HUES48 (cell line): ENCODE measurements at regions not wholly inside any gene's neighbourhood (a gene's known extent, or its start where the extent isn't known, plus 50 kb on each side); places are given as distances from the start of the nearest gene placed in this dataset.

ENCODE experiments used
- H3K27ac ChIP-seq: one replicate; pipeline ENCODE4 v1.7.0; 2013; ENCODE audit warnings: low read depth, low read length, inconsistent platforms
- H3K27me3 ChIP-seq: 2 replicates; pipeline ENCODE4 v1.6.1; 2013; ENCODE audit warnings: mild to moderate bottlenecking, low read length; ENCODE audit not compliant: control insufficient read depth, insufficient read depth
- H3K36me3 ChIP-seq: 2 replicates; pipeline ENCODE4 v1.6.1; 2013; ENCODE audit warnings: low read length; ENCODE audit not compliant: control insufficient read depth, insufficient read depth
- H3K4me1 ChIP-seq: 2 replicates; pipeline ENCODE4 v1.6.1; 2013; ENCODE audit warnings: mild to moderate bottlenecking, low read length; ENCODE audit not compliant: control insufficient read depth, insufficient read depth
- H3K4me3 ChIP-seq: 2 replicates; pipeline ENCODE4 v1.5.1; 2013; ENCODE audit warnings: mild to moderate bottlenecking, low read depth, low read length
- H3K9ac ChIP-seq: 2 replicates; pipeline ENCODE4 v1.6.1; 2013; ENCODE audit warnings: mild to moderate bottlenecking, low read depth, low read length, moderate library complexity
- H3K9me3 ChIP-seq: 2 replicates; pipeline ENCODE4 v1.6.1; 2013; ENCODE audit warnings: low read length; ENCODE audit not compliant: control insufficient read depth, insufficient read depth

DNA sequence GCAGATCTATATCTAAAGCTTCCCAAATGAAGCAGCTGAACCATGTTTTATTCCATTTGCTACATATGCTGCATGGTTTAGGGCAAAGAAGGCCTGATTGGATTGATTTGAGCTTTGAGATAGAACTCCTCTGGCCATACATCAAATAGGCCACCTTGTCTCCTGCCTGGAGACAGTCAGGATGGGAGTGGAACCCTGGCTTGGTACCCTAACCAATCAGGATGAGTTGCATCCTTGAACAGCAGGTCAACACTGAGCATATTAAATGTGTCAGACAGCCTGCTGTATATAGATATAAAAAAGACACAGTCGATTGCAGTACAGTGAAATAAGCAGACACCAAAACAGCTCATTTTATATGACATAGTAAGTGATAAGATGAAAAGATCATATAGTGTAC is 291.7 kb downstream of the NUAK1 start:
- H3K27me3 ChIP-seq = no peaks in the 10 kb centered on the region
- H3K9ac ChIP-seq = no peak overlapping the region
- no peak overlapping the region for H3K4me3 ChIP-seq
- peaks cover 8% of the 10 kb centered on the region for H3K9me3 ChIP-seq
- H3K36me3 ChIP-seq = no peaks in the 10 kb centered on the region
- no peaks in the 10 kb centered on the region for H3K4me1 ChIP-seq
- no peak overlapping the region for H3K27ac ChIP-seq

DNA sequence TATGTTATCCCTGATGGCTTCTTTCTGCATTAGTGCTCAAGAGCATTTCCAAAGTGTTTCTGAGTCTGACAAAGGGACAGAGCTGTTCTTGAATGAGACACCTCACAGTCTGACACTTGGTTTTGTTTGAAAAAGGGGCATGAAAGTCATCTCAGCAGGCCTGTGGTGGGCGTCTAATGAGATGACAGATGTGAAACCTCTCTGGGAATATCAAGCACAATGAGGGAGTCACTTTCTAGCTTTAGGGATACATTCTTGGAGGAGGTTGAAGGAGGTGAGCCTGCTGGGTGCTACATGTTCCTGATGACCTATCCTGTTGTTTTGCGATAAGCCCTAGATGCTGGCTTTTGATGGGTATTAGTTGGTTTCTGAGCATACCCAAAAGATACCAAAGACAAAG is 290.5 kb downstream of the NUAK1 start:
- Histone ChIP-seq H3K27ac (no peak overlapping the region), H3K9ac (no peak overlapping the region), H3K36me3 (no peaks in the 10 kb centered on the region), H3K9me3 (peaks cover 8% of the 10 kb centered on the region), H3K27me3 (no peaks in the 10 kb centered on the region), H3K4me3 (no peak overlapping the region), H3K4me1 (no peaks in the 10 kb centered on the region)

DNA sequence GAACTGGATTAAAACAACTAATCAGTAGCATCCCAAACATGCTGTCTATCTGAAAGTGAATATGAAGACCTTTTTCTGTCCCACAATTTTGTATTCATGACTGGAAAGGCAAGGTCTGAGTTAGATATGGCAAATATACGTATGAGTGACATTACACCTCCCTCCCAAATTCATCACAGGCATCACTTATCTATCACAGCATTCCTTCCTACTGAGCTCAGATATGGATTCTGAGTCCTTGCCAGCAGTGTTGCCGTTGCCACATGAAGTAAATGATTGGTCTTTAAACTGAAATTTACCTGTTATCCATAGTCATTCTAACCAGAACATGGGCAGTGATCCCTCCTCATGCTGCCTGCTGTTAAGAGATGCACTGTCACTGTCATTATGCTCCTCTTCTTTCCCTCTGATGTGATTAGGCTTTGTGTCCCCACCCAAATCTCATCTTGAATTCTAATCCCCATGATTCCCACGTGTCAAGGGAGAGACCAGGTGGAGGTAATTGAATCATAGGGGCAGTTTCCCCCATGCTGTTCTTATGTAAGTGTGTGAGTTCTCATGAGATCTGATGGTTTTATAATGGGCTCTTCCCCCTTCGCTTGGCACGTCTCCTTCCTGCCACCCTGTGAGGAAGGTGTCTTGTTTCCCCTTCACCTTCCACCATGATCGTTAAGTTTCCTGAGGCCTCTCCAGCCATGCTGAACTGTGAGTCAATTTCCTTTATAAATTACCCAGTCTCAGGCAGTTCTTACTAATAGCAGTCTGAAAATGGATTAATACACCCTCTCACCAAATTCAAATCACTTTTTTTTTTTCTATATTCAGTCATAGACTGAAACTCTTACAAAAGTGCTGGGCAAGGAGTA is 288.4 kb downstream of the NUAK1 start:
- Histone ChIP-seq H3K27me3 (no peaks in the 10 kb centered on the region), H3K27ac (no peak overlapping the region), H3K4me3 (no peak overlapping the region), H3K36me3 (no peaks in the 10 kb centered on the region), H3K9ac (no peak overlapping the region), H3K4me1 (no peaks in the 10 kb centered on the region), H3K9me3 (peaks cover 8% of the 10 kb centered on the region)

DNA sequence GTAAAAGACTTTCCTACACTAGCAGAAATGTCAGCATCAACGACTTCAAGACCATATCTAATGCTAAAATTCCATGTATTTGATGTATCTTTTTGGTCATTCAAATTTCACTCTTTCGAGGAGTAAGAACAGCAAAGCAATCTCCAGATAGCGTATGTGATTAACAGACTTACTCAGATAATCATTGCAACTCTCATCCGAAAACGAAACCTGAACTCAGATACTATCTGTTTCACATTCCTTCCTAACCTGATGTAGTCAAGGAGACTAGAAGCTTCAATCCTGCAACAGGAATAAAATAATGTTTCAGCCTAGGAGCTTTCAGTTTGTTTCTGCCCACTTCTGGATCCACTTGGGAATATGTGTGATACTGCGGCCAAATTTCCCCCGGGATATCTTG is 286.3 kb downstream of the NUAK1 start:
- no peaks in the 10 kb centered on the region for H3K9me3 ChIP-seq
- no peak overlapping the region for H3K27ac ChIP-seq
- H3K4me1 ChIP-seq = no peaks in the 10 kb centered on the region
- no peak overlapping the region for H3K4me3 ChIP-seq
- H3K9ac ChIP-seq = no peak overlapping the region
- no peaks in the 10 kb centered on the region for H3K36me3 ChIP-seq
- no peaks in the 10 kb centered on the region for H3K27me3 ChIP-seq

DNA sequence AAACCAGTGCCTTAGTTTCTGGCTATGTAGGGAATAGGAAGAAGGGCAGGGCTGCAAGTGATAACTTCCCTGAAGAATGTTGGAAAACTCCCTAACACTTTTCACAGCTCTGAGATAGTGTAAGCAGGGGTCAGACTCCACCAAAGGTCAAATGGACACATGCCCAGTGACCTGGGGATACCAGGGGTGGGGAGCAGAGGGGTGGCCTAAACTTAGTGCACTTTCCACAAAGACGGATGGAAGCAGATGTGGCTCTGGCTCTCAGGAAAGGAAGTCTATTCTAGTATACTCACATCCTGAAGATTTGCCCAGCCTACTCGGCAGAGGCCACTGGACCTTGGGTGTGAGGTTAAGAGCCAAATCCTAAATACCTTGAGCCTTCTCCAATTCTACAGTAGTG is 285.8 kb downstream of the NUAK1 start:
- Histone ChIP-seq H3K9ac (no peak overlapping the region), H3K4me3 (no peak overlapping the region), H3K27ac (no peak overlapping the region), H3K9me3 (no peaks in the 10 kb centered on the region), H3K36me3 (no peaks in the 10 kb centered on the region), H3K4me1 (no peaks in the 10 kb centered on the region), H3K27me3 (no peaks in the 10 kb centered on the region)

DNA sequence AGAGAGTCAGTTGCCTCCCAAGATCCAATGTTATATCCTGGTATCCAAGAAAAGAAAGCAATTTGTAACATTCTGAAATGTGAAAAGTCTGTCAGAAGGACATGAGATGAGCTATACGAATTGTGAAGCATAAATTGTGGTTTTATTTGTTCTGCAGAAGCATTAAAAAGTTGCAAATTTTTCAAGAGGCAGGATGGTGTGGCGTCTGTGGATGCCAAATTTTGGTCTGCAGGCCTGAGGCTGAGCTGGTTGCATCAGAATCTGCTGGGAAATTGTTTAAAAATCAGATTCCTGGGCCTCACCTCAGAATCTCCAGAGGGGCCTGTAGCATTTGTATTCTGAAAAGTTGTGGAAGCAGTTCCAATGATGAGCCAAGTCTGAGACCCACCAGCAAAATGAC is 284.7 kb downstream of the NUAK1 start:
- Histone ChIP-seq H3K4me3 (no peak overlapping the region), H3K27me3 (no peaks in the 10 kb centered on the region), H3K9ac (no peak overlapping the region), H3K27ac (no peak overlapping the region), H3K9me3 (no peaks in the 10 kb centered on the region), H3K36me3 (no peaks in the 10 kb centered on the region), H3K4me1 (no peaks in the 10 kb centered on the region)

DNA sequence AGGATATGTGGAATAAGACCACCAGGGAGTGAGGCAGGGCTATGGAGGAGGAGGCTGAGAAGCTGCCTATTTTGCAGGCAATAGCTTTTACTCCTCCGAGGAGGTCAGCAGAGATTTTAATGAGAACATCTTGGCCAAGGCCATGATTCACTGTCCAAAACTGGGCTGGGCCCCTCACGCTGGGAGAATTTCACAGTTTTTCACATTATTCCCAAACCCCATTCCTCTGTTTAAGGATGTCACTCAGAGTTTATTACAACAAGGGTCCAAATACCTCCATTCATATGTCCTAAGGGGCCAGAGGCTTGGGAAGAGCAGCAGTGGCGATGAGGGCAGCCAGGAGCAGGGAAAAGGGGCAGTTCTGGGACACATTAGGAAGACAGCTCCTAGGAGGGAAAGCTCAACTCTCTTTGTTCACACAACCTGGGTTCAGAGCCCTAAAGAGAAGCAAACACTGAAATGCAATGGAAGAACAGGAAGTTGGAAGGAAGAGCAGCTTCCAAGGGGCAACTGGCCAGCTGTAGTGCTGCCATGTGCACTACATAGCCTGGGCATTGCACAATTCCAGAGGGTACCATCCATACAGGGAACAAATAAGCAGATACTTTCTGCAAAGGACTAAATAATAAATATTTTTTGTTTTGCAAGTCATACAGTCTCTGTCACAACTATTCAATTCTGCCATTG is 283.2 kb downstream of the NUAK1 start:
- no peaks in the 10 kb centered on the region for H3K4me1 ChIP-seq
- H3K9me3 ChIP-seq = no peaks in the 10 kb centered on the region
- no peak overlapping the region for H3K4me3 ChIP-seq
- H3K27me3 ChIP-seq = no peaks in the 10 kb centered on the region
- H3K36me3 ChIP-seq = no peaks in the 10 kb centered on the region
- H3K27ac ChIP-seq = no peak overlapping the region
- H3K9ac ChIP-seq = no peak overlapping the region

DNA sequence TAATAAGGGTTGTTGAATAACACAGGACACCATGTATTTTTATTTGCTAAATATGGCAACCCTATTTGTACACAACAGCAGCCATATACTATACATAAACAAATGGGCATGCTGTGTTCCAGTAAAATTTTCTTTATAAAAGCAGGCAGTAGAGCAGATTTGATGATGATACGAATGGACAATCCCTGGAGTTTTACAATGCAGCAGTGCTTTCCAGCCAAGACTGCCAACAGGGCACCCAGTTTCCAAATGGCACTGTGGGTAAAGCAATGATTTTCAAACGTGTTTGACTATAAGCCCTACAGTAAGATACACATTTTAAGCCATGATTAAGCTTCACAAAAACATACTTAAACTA is 282.7 kb downstream of the NUAK1 start:
- no peaks in the 10 kb centered on the region for H3K27me3 ChIP-seq
- H3K9ac ChIP-seq = no peak overlapping the region
- H3K4me3 ChIP-seq = no peak overlapping the region
- peaks cover 4% of the 10 kb centered on the region; the same call in 1 of the 2 replicates for H3K4me1 ChIP-seq
- no peaks in the 10 kb centered on the region for H3K9me3 ChIP-seq
- H3K36me3 ChIP-seq = no peaks in the 10 kb centered on the region
- no peak overlapping the region for H3K27ac ChIP-seq

DNA sequence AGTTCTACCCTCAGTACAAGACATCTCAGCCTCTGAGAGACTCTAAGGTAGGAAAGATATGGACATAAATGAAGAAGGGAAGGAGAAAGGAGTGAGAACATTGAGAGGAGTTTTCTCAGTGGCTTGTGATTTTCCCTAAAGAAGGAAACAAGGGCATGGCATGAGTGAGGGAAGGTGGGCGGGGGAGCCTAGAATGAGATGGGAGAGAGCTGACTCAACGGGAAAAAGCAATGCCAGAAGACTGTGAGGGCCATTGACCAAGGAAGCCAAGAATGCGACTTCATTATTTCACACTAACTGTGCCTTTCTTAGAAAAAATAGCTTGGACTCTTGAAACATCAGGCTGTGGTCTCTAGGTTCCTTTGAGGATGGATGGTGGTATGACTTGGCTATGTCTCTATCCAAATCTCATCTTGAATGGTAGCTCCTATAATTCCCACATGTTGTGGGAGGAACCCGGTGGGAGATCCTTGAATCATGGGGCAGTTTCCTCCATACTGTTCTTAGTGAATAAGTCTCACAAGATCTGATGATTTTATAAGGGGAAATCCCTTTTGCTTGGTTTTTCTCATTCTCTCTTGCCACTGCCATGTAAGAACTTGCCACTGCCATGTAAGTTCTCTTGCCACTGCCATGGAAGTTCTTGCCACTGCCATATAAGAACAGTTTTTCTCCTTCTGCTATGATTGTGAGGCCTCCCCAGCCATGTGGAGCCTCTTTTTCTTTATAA is 279.6 kb downstream of the NUAK1 start:
- no peak overlapping the region for H3K9ac ChIP-seq
- H3K27me3 ChIP-seq = no peaks in the 10 kb centered on the region
- H3K36me3 ChIP-seq = no peaks in the 10 kb centered on the region

DNA sequence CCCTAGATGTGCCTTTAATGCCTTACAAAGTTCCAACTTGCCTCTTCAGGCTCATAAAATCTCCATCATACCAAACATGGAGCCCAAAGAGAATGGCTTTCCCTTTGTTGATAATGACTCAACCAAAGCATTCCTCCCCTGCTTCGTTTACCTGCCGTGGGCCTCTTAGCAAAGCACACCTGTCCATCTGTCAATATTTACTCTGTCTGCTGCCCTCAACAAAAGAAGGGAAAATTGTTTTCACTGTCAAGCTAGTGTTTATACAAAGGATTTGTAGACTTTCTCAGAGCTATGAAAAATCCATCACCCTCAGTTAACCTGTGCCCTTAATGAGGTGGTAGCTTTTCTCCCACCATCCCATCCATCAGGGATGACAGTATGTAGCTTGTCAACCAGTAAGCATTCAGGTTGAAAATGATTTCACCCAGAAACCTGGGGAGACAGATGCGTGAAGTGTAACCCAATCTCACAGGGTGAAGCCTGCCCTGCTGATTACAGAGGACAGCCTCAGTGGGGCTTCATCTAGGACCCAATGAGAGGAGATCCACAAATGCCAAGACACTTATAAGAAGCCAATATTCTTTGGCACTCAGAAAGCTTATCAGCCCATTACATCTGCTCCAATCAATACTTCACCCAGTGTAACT is 278.1 kb downstream of the NUAK1 start:
- Histone ChIP-seq H3K27ac (peak overlapping the region; percentile 40), H3K9me3 (no peaks in the 10 kb centered on the region), H3K27me3 (no peaks in the 10 kb centered on the region), H3K36me3 (no peaks in the 10 kb centered on the region), H3K4me1 (peaks cover 8% of the 10 kb centered on the region; the same call in 1 of the 2 replicates), H3K4me3 (no peak overlapping the region), H3K9ac (no peak overlapping the region)

More for the DNA sequence above, 279.6 kb downstream of the NUAK1 start:
- H3K4me1 ChIP-seq = peaks cover 8% of the 10 kb centered on the region; the same call in 1 of the 2 replicates
- H3K4me3 ChIP-seq = no peak overlapping the region
- no peak overlapping the region for H3K27ac ChIP-seq
- H3K9me3 ChIP-seq = no peaks in the 10 kb centered on the region
